ENCODE measurements at regions not wholly inside any gene's neighbourhood (a gene's known extent, or its start where the extent isn't known, plus 50 kb on each side); places are given as distances from the start of the nearest gene placed in this dataset.

DNA sequence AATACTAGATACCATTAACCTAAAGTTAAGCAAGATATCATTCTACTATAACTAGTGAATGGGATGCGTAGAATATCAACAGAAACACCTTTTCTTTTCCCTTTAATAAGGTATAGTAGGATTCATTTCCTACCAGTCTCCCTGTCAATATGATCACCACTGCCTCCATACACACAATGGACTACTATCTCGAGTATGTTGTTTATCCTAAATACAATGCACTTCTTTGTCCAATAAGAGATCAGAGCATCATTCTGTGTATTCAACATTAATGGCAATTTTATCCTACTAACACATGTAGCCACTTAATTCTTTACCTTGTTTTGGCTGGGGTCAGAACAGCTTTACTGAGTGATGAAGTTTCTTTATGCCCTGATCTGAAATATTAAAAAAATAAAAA, 276.3 kb downstream of the TFEC start:
- Histone ChIP-seq H2AFZ (ENCODE audit: insufficient read depth, low read depth, low read length, poor library complexity, severe bottlenecking) (no peak overlapping the region), H4K20me1 (ENCODE audit: control insufficient read depth, insufficient read depth, low read length, poor library complexity, severe bottlenecking) (no peaks in the 10 kb centered on the region), H3K4me1 (ENCODE audit: control insufficient read depth in 2 of 2, insufficient read depth in 2 of 2, low read length in 2 of 2) (no peaks in the 10 kb centered on the region), H3K27me3 (replicated peaks in 1 of 4; ENCODE audit: control extremely low read depth in 1 of 4, control insufficient read depth in 3 of 4, insufficient read depth in 4 of 4, low read length in 3 of 4) (no peaks in the 10 kb centered on the region), H3K9me3 (ENCODE audit: control extremely low read depth in 1 of 3, control insufficient read depth in 2 of 3, insufficient read depth in 1 of 3, low read length in 2 of 3) (no peaks in the 10 kb centered on the region), H3K9ac (ENCODE audit: low read length) (no peak overlapping the region), H3K4me3 (ENCODE audit: control extremely low read depth in 1 of 5, extremely low read depth in 1 of 5, insufficient read depth in 1 of 5, low read depth in 2 of 5, low read length in 4 of 5) (no peak overlapping the region), H3K36me3 (replicated peaks in 1 of 2; ENCODE audit: control extremely low read depth in 1 of 2, control insufficient read depth in 1 of 2, extremely low read depth in 1 of 2, insufficient read depth in 2 of 2, low read length in 1 of 2) (no peaks in the 10 kb centered on the region), H3K79me2 (ENCODE audit: control insufficient read depth, insufficient read depth, low read length) (no peaks in the 10 kb centered on the region), H3K4me2 (replicated peaks; ENCODE audit: low read depth, low read length, poor library complexity, severe bottlenecking) (no peak overlapping the region), H3K27ac (ENCODE audit: low read length in 2 of 2) (no peak overlapping the region)
- TF ChIP-seq EZH2 (IDR thresholded peaks at IDR 0.05; ENCODE audit: borderline replicate concordance, insufficient read depth, low read depth, low read length, poor library complexity, severe bottlenecking) = no peak
- TF ChIP-seq, protein P1, sequence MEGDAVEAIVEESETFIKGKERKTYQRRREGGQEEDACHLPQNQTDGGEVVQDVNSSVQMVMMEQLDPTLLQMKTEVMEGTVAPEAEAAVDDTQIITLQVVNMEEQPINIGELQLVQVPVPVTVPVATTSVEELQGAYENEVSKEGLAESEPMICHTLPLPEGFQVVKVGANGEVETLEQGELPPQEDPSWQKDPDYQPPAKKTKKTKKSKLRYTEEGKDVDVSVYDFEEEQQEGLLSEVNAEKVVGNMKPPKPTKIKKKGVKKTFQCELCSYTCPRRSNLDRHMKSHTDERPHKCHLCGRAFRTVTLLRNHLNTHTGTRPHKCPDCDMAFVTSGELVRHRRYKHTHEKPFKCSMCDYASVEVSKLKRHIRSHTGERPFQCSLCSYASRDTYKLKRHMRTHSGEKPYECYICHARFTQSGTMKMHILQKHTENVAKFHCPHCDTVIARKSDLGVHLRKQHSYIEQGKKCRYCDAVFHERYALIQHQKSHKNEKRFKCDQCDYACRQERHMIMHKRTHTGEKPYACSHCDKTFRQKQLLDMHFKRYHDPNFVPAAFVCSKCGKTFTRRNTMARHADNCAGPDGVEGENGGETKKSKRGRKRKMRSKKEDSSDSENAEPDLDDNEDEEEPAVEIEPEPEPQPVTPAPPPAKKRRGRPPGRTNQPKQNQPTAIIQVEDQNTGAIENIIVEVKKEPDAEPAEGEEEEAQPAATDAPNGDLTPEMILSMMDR (IDR thresholded peaks at IDR 0.05) = no peak
- DNase-seq (no peak), ATAC-seq (ENCODE audit: low read depth) (no peak)
- CTCF ChIA-PET = no interaction called here
- no peak overlapping the region for H3K27ac Mint-ChIP-seq
- POLR2A ChIA-PET = no interaction called here
- no peaks in the 10 kb centered on the region for H3K9me3 Mint-ChIP-seq (ENCODE audit: insufficient read depth)
- no peaks in the 10 kb centered on the region for H3K27me3 Mint-ChIP-seq
- no peaks in the 10 kb centered on the region for H3K4me1 Mint-ChIP-seq
- intact Hi-C loops (cut with micrococcal nuclease) = no loop called here
- no CpG with 5 or more reads among the region's 2 CpGs for WGBS (ENCODE audit: insufficient coverage)
- no peak overlapping the region for H3K4me3 Mint-ChIP-seq

DNA sequence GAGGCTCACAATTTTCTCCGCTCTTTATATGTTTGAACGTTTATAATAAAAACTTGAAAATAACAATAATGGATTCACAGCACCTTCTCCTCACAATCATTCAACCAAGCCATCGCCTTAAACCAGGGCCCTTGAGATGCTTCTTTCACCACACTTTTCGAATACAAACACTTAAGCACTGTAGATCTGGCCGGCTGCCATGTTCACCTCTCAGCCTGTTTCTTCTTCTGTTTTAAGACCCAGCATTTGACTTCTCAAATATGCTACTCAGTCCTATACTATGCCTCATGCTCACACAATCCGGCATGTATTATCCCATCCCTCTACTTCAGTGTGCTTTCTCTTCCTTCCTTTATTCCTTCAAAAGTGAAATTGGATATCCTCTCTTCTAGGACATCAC, 280.6 kb downstream of the TFEC start:
- Histone ChIP-seq H3K9ac (ENCODE audit: low read length) (no peak overlapping the region), H3K4me1 (ENCODE audit: control insufficient read depth in 2 of 2, insufficient read depth in 2 of 2, low read length in 2 of 2) (no peaks in the 10 kb centered on the region), H4K20me1 (ENCODE audit: control insufficient read depth, insufficient read depth, low read length, poor library complexity, severe bottlenecking) (no peaks in the 10 kb centered on the region), H3K36me3 (replicated peaks in 1 of 2; ENCODE audit: control extremely low read depth in 1 of 2, control insufficient read depth in 1 of 2, extremely low read depth in 1 of 2, insufficient read depth in 2 of 2, low read length in 1 of 2) (no peaks in the 10 kb centered on the region), H3K27me3 (replicated peaks in 1 of 4; ENCODE audit: control extremely low read depth in 1 of 4, control insufficient read depth in 3 of 4, insufficient read depth in 4 of 4, low read length in 3 of 4) (no peaks in the 10 kb centered on the region), H3K9me3 (ENCODE audit: control extremely low read depth in 1 of 3, control insufficient read depth in 2 of 3, insufficient read depth in 1 of 3, low read length in 2 of 3) (no peaks in the 10 kb centered on the region), H2AFZ (ENCODE audit: insufficient read depth, low read depth, low read length, poor library complexity, severe bottlenecking) (no peak overlapping the region), H3K4me2 (replicated peaks; ENCODE audit: low read depth, low read length, poor library complexity, severe bottlenecking) (no peak overlapping the region), H3K27ac (ENCODE audit: low read length in 2 of 2) (no peak overlapping the region), H3K79me2 (ENCODE audit: control insufficient read depth, insufficient read depth, low read length) (no peaks in the 10 kb centered on the region), H3K4me3 (ENCODE audit: control extremely low read depth in 1 of 5, extremely low read depth in 1 of 5, insufficient read depth in 1 of 5, low read depth in 2 of 5, low read length in 4 of 5) (no peak overlapping the region)
- POLR2A ChIA-PET = no interaction called here
- no peak for TF ChIP-seq EZH2 (IDR thresholded peaks at IDR 0.05; ENCODE audit: borderline replicate concordance, insufficient read depth, low read depth, low read length, poor library complexity, severe bottlenecking)
- TF ChIP-seq, protein P1 (IDR thresholded peaks at IDR 0.05) = no peak
- ATAC-seq (ENCODE audit: low read depth) = no peak
- no peaks in the 10 kb centered on the region for H3K9me3 Mint-ChIP-seq (ENCODE audit: insufficient read depth)
- no peaks in the 10 kb centered on the region for H3K27me3 Mint-ChIP-seq
- no peaks in the 10 kb centered on the region for H3K4me1 Mint-ChIP-seq
- intact Hi-C loops (cut with micrococcal nuclease) = loop anchor here (5.0 kb wide), 1 partner anchor 883 kb away; no protein-coding TSS in a partner anchor
- H3K27ac Mint-ChIP-seq = no peak overlapping the region
- CTCF ChIA-PET = no interaction called here
- 95% methylated on average over 5 of the region's 6 CpGs for WGBS (ENCODE audit: insufficient coverage)
- no peak for DNase-seq
- no peak overlapping the region for H3K4me3 Mint-ChIP-seq
